Stimulated activated CD4-positive, alpha-beta T cell treated with anti-CD3 and anti-CD28 coated beads, Interleukin-15, amount 100 ng/mL, for 48 hours (primary cell): ENCODE measurements at regions not wholly inside any gene's neighbourhood (a gene's known extent, or its start where the extent isn't known, plus 50 kb on each side); places are given as distances from the start of the nearest gene placed in this dataset.
"Not testable (repeated sequence)": the region's sequence is repeated elsewhere in the genome, so short reads cannot be mapped to it uniquely, and the experiment has no call there.

ENCODE experiments used
- DNase-seq, 2 donors: peaks; one replicate each; pipeline ENCODE4 v3.0.0-alpha.2; 2020; ENCODE audit warnings: low read depth in 2 of 2

DNA sequence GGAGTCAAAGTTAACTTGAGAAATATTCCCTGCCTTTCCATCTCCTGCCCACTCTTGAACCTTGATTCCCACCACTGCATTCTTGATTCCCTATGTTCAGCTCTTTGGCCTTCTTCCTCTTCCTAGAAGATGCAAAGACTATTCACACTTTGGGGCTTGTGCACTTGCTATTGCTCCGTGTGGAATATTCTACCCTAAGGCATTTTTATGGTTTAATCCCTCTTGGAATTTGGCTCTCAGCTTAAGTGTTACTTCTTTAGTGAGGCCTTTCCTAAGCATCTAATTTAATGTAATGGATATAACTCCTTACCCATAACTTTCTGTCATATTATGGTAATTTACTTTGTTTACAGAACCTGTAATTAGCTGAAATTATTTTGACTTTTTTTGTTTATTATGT, 318.9 kb upstream of the COL8A1 start:
- no peak for DNase-seq

DNA sequence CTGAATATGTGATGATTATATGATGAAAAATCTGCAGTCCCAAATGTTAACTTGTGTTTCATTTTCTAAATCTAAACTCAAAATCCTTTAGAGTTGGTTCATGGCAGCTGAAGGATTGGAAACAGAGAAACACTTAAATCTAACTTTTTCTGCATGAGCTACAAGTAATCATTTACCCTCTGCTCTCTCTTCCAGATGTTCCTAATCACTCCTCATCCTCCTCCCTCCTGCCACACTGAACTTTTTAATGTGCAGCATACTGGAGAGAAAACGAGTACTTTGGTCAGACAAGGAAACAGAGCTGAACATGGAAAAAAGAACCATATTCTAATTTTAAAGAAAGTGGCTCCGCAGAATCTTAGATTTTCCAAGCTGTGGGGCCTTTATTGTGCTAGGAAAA, 321.2 kb upstream of the COL8A1 start:
- DNase-seq, result no peak

GRCh38 chr3:99315896-99316295, 322.5 kb upstream of the COL8A1 start:
- no peak for DNase-seq

DNA sequence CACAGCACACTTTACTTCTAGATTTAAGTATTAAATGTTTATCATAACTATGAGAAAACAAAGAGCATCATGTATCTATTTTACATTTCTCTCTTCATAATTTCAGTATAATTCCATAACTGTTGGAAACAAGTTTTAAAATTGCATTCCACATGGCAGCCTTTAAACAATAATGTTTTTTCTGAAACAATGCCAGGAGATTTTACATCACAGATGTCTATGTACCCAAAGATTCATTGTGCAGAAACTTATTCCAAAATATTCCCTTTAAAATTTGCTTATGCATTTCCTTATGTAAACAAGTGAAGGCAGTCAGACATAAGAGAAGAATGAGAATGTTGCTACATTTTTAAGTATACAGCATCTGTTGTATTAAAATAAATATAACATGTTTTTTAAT, 324.9 kb upstream of the COL8A1 start:
- no peak for DNase-seq

DNA sequence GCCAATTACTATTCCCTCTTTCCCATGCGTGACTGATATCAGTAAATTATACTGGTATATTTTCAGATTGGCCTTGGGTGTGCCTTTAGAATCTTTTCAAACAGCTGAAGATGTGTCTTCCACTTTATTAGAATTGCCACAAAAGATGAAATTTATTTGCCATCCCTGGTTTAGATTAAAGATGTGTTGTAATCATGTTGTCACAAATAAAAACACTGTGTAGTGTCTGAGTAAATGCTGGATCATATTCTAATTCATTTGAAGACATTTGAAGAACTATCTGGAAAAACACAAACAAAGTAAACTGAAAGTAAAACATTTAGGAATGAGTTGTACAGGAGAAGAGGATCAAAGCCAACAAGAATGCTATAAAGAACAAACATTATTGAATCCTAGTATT, 339.7 kb upstream of the COL8A1 start:
- no peak for DNase-seq

- no peak for DNase-seq
Measured at GRCh38 chr3:99295836-99296235, 342.6 kb upstream of the COL8A1 start.

DNA sequence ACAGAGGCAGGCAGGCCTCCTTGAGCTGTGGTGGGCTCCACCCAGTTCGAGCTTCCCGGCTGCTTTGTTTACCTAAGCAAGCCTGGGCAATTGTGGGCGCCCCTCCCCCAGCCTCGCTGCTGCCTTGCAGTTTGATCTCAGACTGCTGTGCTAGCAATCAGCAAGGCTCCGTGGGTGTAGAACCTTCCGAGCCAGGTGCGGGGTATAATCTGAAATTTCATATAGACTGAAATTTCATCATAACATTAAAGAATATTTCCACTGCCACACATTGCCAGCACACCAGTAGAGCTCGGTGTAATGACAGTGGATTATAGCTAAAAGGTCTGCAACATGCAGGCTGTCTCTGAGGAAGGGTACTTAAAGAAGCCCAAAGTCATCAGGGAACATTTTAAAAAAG, 344.3 kb upstream of the COL8A1 start:
- not testable (repeated sequence) for DNase-seq

DNA sequence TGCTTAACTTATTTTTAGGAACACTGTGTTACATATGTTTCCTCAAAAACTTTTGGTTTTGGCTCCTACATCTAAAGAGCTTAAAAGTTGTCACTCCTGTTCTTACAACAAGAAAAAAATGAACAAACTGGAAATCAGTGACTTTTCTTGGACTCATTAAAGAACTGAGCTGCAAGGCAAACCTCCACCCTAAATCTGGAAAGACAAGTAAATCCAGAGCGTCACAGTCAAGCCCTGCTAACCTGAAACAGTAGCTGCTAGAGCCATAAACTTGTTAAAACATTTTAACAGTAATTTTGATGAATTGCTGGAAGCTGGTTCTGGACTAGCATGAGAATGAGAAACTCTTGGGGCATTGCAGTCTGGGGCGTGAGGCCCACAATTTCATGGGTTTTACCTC, 350.5 kb upstream of the COL8A1 start:
- no peak for DNase-seq

- no peak for DNase-seq
Measured at GRCh38 chr3:99286266-99286845, 352.0 kb upstream of the COL8A1 start.

DNA sequence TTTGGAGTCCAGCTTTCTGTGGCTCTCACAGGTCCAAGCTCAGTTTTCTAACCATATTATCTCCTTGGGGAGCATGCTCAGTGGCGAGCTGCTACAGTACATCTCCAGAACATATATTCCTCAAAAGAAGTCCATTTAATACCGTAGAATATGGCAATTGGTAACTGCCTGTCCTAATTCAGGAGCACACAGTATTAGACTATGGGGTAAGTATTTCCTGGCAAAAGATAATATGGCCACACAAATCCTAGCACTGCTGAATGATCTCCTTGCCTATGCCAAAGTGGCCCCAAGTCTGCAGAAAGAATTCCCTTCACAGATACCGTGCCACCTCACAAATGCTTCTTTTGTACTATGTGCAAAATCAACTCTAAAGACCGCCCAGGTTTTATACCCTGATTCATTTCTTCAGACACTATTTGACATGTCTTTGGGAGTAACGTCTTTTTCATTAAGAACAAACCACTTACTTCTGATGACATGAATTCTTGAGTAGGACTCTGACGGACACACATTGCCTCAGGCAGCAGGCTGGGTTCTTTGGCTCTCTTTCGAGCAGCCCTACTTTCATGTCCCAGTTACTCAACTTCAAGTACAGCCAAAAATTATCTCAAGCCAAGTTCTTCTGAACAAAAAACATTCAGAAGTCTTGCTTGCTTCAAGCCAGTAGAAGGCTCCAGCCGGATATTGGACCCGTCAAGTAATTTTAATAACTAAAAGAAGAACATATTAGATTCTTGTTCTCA, 368.3 kb upstream of the DCBLD2 start:
- no peak for DNase-seq

- no peak for DNase-seq
Measured at GRCh38 chr3:99256788-99257187, 355.3 kb upstream of the DCBLD2 start.

- no peak for DNase-seq
Measured at GRCh38 chr3:99253963-99254355, 352.5 kb upstream of the DCBLD2 start.

DNA sequence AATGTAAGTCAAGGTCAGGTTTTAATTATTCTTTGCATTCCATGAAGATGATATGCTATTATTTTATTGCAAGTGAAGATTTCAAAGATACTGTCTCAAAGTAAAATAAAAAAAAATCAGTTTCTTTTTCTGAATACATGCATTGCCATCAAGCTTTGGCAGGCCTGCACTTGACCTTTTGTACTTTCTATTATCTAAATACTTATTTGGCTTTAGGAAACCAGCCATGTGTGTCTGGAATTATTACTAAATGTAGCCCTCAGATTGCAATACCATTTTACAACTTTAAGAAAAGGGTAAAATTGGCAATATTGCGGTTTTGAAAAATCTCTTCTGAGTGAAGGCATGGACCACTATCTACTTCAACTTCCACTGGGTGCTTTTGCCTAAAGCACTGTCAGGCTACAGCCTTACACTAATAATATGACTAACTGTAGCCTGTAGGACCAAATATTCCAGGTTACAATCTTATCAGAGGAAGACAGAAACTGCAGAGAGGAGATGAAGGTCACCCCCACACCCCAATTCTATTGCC, 349.4 kb upstream of the DCBLD2 start:
- no peak for DNase-seq

GRCh38 chr3:99250272-99250671, 348.8 kb upstream of the DCBLD2 start:
- DNase-seq, result no peak

DNA sequence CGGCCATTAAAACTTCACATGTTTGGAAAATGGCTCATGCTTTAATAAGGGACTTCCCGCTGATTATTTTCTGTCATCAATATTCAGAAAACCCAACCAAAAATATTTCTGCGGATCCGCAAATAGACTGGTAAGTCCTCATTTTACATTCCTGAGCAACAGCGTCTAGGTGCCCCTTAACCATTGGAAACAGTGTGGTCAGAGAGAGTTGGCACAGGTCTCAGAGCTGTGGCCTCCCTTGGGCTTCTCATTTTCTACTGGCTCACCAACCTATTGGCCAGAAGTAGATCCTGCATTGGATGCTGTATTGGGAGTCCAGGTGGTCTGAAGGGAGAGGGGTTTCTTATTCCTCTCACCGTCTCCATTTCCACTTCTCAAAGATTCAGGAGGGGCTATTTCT, 348.1 kb upstream of the DCBLD2 start:
- no peak for DNase-seq

DNA sequence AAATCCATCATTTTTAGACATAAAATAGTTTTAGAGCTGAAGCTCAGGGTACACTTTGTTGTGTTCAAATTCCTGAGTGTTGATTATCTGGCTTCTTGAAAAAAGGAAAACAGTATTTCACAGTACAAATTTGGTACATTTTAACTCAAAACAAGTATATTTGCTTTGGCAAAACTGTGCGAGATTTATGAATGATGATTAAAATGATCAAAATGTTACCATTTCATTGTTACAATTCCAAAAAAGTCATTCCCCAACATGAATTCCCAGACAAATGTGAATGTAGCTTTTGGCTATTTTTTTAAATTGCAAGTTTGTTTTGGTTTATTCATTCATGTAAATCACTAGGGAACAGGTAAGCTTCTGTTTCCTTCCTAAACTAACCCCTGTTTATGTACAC, 347.4 kb upstream of the DCBLD2 start:
- DNase-seq, result no peak

DNA sequence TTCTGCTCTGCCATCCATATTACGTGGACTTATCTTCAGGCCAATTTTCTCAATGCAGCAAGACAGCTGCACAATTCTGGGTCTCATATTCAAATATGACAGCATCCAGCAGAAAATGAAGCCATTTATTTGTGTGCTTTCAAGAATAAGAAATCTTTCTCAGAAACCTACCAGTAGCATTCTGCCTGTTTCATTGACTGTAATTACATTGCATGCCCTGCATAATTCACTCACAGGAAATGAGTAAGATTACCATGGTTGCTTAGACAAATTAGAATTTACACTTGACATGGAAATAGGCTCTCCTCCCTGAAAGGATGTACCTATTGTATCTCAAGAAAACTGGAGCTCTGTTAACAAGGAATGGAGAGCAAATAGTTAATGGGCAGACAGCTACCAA, 346.6 kb upstream of the DCBLD2 start:
- DNase-seq, result no peak

GRCh38 chr3:99246010-99246654, 344.6 kb upstream of the DCBLD2 start:
- DNase-seq, result no peak

- no peak for DNase-seq
Measured at GRCh38 chr3:99242271-99242670, 340.8 kb upstream of the DCBLD2 start.

DNA sequence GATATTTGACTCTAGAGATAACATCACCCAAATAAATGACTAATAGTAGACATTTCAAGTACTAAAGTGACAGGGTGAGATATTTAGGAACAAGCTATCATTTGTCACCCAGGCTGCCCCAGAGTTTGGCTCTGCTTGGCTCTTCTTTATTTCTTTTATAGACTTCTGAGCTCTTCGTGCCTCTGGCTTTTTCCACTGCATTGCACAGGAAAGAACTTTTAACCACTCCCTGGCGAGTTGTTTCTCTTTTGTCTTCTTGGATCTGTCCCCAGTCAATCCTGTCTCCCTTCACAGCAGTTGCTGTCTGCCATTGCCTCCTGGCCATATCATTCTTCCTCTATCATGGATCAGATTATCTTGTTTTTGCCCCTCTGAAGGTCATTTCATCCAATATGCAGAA, 339.2 kb upstream of the DCBLD2 start:
- no peak for DNase-seq

DNA sequence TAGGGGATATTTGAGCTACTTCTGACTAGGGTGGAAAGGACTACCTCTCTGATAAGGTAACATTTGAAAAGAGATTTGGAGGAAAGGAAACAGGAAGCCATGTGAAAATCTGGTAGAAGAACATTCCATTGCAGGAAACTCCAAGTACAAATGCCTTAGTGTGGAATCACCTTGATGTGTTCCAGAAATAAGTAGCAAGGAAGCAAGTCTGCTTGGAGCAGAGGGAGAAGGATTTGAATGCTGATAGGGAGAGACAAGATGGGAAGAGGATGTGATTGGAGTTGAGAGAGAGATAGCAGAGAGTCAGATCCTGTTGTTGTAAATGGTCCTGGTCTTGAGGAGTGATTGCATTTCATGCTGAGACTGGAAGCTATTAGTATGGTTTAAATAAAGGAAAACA, 335.1 kb upstream of the DCBLD2 start:
- no peak for DNase-seq

DNA sequence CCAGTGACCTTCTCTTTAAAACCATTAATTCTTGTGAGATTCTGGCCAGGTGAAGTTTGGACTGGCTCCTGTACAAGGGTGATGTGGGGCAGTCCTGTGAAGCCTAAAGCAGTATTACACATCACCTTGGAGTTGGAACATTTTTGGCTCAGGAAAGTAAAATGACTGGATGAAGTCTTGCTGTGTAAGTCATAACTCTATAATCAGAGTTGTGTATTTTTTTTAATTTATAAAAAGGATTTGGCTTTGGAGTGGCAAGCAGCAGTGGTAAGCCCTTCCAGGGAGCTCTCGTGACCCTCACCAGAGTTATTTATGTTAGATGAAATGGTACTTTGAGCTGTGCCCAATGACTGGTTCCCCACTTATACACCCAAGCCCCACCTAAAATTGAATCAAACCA, 331.2 kb upstream of the DCBLD2 start:
- no peak for DNase-seq

DNA sequence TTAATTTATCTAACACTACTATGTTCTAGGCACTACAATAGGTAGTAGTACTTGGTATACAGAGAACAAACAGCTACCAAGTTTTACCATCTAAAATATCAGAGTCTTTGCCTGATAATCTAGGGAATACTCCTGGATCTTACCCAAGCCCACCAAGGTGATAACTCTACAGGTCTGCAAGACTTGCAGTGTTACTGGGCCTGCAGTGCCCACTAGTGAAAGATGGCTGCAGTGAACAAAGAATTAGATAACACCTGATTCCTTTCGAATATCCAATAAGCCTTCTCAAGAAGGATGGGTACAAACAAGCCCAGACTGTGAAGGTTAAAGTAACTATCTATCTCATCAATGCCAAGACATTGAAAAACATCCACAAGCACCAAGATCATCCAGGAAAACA, 317.0 kb upstream of the DCBLD2 start:
- no peak for DNase-seq
